ENCODE measurements at regions not wholly inside any gene's neighbourhood (a gene's known extent, or its start where the extent isn't known, plus 50 kb on each side); places are given as distances from the start of the nearest gene placed in this dataset.

DNA sequence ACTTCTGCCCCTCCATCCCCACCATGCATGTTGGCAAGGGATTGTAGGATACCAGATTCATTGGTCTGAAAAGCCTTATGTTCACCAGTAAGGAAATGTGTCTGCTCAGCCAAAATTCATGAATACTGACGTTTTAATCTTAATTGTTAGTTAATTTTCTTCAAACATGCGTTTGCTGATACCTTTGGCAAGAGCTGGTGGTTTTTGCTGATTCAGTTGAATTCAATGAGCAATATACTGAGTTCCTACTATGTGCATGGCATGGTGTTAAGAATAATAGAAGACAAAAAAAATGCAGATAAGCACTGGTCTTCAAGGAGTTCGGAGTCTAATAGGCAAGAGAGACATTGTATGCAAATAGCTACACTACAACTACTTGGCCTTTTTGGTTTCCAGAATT, 811.6 kb downstream of the BCL11A start:
- no peak for ATAC-seq
- no peak for TF ChIP-seq ZNF565 (CRISPR knock-in tag; conservative IDR thresholded peaks at IDR 0.05; ENCODE audit: low read depth)
- TF ChIP-seq CSDC2 (CRISPR knock-in tag; IDR thresholded peaks at IDR 0.05): no peak
- no peak for TF ChIP-seq ESRRG (CRISPR knock-in tag; IDR thresholded peaks at IDR 0.05)
- TF ChIP-seq ZNF8 (CRISPR knock-in tag; IDR thresholded peaks at IDR 0.05): no peak
- TF ChIP-seq SNAI2 (CRISPR knock-in tag; IDR thresholded peaks at IDR 0.05): no peak

DNA sequence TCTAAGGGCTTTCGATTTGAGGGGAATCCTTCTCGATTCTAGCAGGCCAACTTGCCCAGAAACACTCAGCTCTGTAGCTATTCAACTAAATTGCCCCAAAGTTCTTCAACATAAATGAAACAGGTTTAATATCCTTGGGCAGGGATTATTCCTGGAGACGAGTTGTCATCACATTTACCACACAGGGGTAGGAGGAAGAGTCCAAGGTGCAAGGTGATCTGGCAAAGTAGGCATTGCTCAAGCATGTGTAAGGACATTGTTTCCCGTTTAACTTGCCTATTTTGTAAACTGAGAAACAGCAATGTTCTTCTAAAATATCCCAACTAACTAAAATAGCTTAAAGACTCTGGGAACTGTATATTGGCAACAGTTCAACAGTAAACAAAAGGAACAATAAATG, 814.3 kb downstream of the BCL11A start:
- no peak for ATAC-seq
- no peak for TF ChIP-seq OSR1 (CRISPR knock-in tag; IDR thresholded peaks at IDR 0.05)

DNA sequence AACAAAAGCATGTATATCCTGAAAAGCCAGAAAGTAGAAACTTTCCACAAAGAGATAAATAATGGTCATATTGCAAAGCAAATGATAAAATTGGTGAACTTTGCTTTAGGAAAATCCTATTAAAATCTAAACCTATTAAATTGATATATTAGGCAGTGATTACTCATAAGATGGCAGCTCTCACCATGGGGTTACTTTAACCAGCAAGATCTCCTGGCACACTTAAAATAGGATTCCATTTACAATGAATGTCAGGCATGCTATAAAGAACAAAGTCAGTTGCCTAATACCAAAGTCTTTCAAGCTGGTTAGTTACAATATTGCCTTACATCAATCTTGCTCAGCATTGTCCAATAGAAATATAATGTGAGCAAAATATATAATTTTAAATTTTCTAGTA, 816.2 kb downstream of the BCL11A start:
- ATAC-seq: no peak
- TF ChIP-seq, protein P1, sequence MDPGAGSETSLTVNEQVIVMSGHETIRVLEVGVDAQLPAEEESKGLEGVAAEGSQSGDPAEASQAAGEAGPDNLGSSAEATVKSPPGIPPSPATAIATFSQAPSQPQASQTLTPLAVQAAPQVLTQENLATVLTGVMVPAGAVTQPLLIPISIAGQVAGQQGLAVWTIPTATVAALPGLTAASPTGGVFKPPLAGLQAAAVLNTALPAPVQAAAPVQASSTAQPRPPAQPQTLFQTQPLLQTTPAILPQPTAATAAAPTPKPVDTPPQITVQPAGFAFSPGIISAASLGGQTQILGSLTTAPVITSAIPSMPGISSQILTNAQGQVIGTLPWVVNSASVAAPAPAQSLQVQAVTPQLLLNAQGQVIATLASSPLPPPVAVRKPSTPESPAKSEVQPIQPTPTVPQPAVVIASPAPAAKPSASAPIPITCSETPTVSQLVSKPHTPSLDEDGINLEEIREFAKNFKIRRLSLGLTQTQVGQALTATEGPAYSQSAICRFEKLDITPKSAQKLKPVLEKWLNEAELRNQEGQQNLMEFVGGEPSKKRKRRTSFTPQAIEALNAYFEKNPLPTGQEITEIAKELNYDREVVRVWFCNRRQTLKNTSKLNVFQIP (CRISPR knock-in tag; IDR thresholded peaks at IDR 0.05; ENCODE audit: borderline replicate concordance, low read depth): no peak
- no peak for TF ChIP-seq BACH2 (CRISPR knock-in tag; IDR thresholded peaks at IDR 0.05; ENCODE audit: borderline replicate concordance)
- TF ChIP-seq ZFP3 (CRISPR knock-in tag; IDR thresholded peaks at IDR 0.05): no peak
- no peak for TF ChIP-seq ZC3H10 (CRISPR knock-in tag; IDR thresholded peaks at IDR 0.05)
- no peak for TF ChIP-seq ESRRG (CRISPR knock-in tag; IDR thresholded peaks at IDR 0.05)
- TF ChIP-seq OSR1 (CRISPR knock-in tag; IDR thresholded peaks at IDR 0.05): no peak
- no peak for TF ChIP-seq TCF4 (CRISPR knock-in tag; IDR thresholded peaks at IDR 0.05; ENCODE audit: borderline replicate concordance)
- no peak for TF ChIP-seq TOX (CRISPR knock-in tag; IDR thresholded peaks at IDR 0.05; ENCODE audit: borderline replicate concordance)

DNA sequence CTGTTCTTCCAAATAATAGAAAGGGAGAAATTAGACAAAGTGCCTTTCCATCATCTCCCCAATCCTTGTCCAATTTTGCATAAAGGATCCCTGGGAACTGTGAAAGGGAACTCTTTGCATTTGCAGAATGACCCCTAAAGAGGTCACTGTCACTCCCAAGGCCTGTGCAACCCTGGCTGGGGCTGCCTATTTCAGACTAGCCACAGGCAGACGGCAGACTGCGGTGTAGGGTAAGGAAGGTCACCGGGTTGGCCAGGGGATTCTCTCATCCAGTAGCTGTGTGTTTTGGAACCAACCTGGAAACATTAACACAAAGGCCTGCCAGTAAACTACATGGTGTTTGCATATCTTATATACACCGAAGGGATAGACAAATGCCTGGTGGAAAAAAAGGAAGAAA, 818.7 kb downstream of the BCL11A start:
- TF ChIP-seq, protein P2, sequence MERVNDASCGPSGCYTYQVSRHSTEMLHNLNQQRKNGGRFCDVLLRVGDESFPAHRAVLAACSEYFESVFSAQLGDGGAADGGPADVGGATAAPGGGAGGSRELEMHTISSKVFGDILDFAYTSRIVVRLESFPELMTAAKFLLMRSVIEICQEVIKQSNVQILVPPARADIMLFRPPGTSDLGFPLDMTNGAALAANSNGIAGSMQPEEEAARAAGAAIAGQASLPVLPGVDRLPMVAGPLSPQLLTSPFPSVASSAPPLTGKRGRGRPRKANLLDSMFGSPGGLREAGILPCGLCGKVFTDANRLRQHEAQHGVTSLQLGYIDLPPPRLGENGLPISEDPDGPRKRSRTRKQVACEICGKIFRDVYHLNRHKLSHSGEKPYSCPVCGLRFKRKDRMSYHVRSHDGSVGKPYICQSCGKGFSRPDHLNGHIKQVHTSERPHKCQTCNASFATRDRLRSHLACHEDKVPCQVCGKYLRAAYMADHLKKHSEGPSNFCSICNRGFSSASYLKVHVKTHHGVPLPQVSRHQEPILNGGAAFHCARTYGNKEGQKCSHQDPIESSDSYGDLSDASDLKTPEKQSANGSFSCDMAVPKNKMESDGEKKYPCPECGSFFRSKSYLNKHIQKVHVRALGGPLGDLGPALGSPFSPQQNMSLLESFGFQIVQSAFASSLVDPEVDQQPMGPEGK (CRISPR knock-in tag; IDR thresholded peaks at IDR 0.05; ENCODE audit: borderline replicate concordance): no peak
- TF ChIP-seq ARNTL (CRISPR knock-in tag; IDR thresholded peaks at IDR 0.05; ENCODE audit: borderline replicate concordance, low read depth) (no peak), ZNF565 (CRISPR knock-in tag; conservative IDR thresholded peaks at IDR 0.05; ENCODE audit: low read depth) (no peak), ZNF70 (CRISPR knock-in tag; IDR thresholded peaks at IDR 0.05) (no peak), ZFP30 (CRISPR knock-in tag; IDR thresholded peaks at IDR 0.05) (no peak), PPARA (CRISPR knock-in tag; IDR thresholded peaks at IDR 0.05; ENCODE audit: borderline replicate concordance) (no peak), GLIS3 (CRISPR knock-in tag; IDR thresholded peaks at IDR 0.05) (no peak)
- no peak for ATAC-seq

DNA sequence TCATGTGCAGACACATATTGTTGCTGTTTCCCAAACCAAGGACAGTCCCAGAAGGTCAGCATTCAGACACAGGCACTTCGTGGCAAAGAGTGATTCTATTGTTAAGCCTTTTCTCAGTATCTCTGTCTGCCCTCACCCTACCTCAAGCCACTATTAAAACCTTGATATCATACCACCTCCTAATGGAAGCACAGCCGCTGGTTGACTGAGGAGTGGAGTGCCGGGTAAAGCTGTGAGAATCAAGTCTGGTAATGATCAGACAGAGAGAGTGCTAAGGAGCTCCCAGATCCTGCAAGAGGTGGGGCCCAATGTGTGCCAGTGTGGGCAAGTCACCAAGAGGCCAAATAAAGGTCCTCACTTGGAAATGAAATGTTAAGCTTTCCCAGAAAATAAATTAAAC, 819.5 kb downstream of the BCL11A start:
- TF ChIP-seq ZNF8 (CRISPR knock-in tag; IDR thresholded peaks at IDR 0.05) (no peak), RARB (CRISPR knock-in tag; IDR thresholded peaks at IDR 0.05) (no peak), TOX (CRISPR knock-in tag; IDR thresholded peaks at IDR 0.05; ENCODE audit: borderline replicate concordance) (no peak), ISL1 (CRISPR knock-in tag; IDR thresholded peaks at IDR 0.05) (no peak), ARNTL (CRISPR knock-in tag; IDR thresholded peaks at IDR 0.05; ENCODE audit: borderline replicate concordance, low read depth) (no peak), CSDC2 (CRISPR knock-in tag; IDR thresholded peaks at IDR 0.05) (no peak), SNAI2 (CRISPR knock-in tag; IDR thresholded peaks at IDR 0.05) (no peak), PPARA (CRISPR knock-in tag; IDR thresholded peaks at IDR 0.05; ENCODE audit: borderline replicate concordance) (no peak), ZFP30 (CRISPR knock-in tag; IDR thresholded peaks at IDR 0.05) (no peak), TCF4 (CRISPR knock-in tag; IDR thresholded peaks at IDR 0.05; ENCODE audit: borderline replicate concordance) (no peak), ZC3H10 (CRISPR knock-in tag; IDR thresholded peaks at IDR 0.05) (no peak), ZFP3 (CRISPR knock-in tag; IDR thresholded peaks at IDR 0.05) (no peak), OSR1 (CRISPR knock-in tag; IDR thresholded peaks at IDR 0.05) (no peak), ZNF565 (CRISPR knock-in tag; conservative IDR thresholded peaks at IDR 0.05; ENCODE audit: low read depth) (no peak)
- TF ChIP-seq, protein P2 (CRISPR knock-in tag; IDR thresholded peaks at IDR 0.05; ENCODE audit: borderline replicate concordance): no peak
- TF ChIP-seq, protein P3, sequence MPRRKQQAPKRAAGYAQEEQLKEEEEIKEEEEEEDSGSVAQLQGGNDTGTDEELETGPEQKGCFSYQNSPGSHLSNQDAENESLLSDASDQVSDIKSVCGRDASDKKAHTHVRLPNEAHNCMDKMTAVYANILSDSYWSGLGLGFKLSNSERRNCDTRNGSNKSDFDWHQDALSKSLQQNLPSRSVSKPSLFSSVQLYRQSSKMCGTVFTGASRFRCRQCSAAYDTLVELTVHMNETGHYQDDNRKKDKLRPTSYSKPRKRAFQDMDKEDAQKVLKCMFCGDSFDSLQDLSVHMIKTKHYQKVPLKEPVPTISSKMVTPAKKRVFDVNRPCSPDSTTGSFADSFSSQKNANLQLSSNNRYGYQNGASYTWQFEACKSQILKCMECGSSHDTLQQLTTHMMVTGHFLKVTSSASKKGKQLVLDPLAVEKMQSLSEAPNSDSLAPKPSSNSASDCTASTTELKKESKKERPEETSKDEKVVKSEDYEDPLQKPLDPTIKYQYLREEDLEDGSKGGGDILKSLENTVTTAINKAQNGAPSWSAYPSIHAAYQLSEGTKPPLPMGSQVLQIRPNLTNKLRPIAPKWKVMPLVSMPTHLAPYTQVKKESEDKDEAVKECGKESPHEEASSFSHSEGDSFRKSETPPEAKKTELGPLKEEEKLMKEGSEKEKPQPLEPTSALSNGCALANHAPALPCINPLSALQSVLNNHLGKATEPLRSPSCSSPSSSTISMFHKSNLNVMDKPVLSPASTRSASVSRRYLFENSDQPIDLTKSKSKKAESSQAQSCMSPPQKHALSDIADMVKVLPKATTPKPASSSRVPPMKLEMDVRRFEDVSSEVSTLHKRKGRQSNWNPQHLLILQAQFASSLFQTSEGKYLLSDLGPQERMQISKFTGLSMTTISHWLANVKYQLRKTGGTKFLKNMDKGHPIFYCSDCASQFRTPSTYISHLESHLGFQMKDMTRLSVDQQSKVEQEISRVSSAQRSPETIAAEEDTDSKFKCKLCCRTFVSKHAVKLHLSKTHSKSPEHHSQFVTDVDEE (CRISPR knock-in tag; IDR thresholded peaks at IDR 0.05): no peak
- TF ChIP-seq, protein P1 (CRISPR knock-in tag; IDR thresholded peaks at IDR 0.05; ENCODE audit: borderline replicate concordance, low read depth): no peak
- ATAC-seq: no peak
